ENCODE measurements at regions not wholly inside any gene's neighbourhood (a gene's known extent, or its start where the extent isn't known, plus 50 kb on each side); places are given as distances from the start of the nearest gene placed in this dataset.

- Mint-ChIP-seq H3K4me3 (no peak overlapping the region), H3K9me3 (peaks cover 17% of the 10 kb centered on the region), H3K27ac (no peak overlapping the region), H3K27me3 (no peaks in the 10 kb centered on the region), H3K4me1 (no peaks in the 10 kb centered on the region), H3K36me3 (ENCODE audit: low read depth) (no peaks in the 10 kb centered on the region)
- ATAC-seq (ENCODE audit: low read depth) (no peak), DNase-seq (no peak)
- intact Hi-C loops (cut with micrococcal nuclease), result no loop called here
- ChIA-PET CTCF (no interaction called here), POLR2A (no interaction called here)
- TF ChIP-seq CTCF (IDR thresholded peaks at IDR 0.05), result no peak
These were observed 302.6 kb downstream of the AJAP1 start for GRCh38 chr1:4957027-4957426.

GRCh38 chr1:4954392-4954791 lies 300.0 kb downstream of the AJAP1 start:
- no peak for DNase-seq
- no peak for TF ChIP-seq CTCF (IDR thresholded peaks at IDR 0.05)
- no peaks in the 10 kb centered on the region for H3K36me3 Mint-ChIP-seq (ENCODE audit: low read depth)
- no peak for ATAC-seq (ENCODE audit: low read depth)
- H3K9me3 Mint-ChIP-seq, result peaks cover 18% of the 10 kb centered on the region
- H3K27me3 Mint-ChIP-seq, result no peaks in the 10 kb centered on the region
- CTCF ChIA-PET, result no interaction called here
- H3K4me3 Mint-ChIP-seq, result no peak overlapping the region
- intact Hi-C loops (cut with micrococcal nuclease), result no loop called here
- POLR2A ChIA-PET, result no interaction called here
- no peaks in the 10 kb centered on the region for H3K4me1 Mint-ChIP-seq
- H3K27ac Mint-ChIP-seq, result no peak overlapping the region

GRCh38 chr1:4951601-4952000 lies 297.2 kb downstream of the AJAP1 start:
- peaks cover 18% of the 10 kb centered on the region for H3K9me3 Mint-ChIP-seq
- H3K36me3 Mint-ChIP-seq (ENCODE audit: low read depth), result no peaks in the 10 kb centered on the region
- intact Hi-C loops (cut with micrococcal nuclease), result no loop called here
- no peaks in the 10 kb centered on the region for H3K4me1 Mint-ChIP-seq
- no peaks in the 10 kb centered on the region for H3K27me3 Mint-ChIP-seq
- TF ChIP-seq CTCF (IDR thresholded peaks at IDR 0.05), result no peak
- DNase-seq (no peak), ATAC-seq (ENCODE audit: low read depth) (no peak)
- POLR2A ChIA-PET, result no interaction called here
- CTCF ChIA-PET, result no interaction called here
- H3K27ac Mint-ChIP-seq, result no peak overlapping the region
- H3K4me3 Mint-ChIP-seq, result no peak overlapping the region

- Mint-ChIP-seq H3K9me3 (no peaks in the 10 kb centered on the region), H3K36me3 (ENCODE audit: low read depth) (no peaks in the 10 kb centered on the region), H3K27me3 (no peaks in the 10 kb centered on the region), H3K27ac (no peak overlapping the region), H3K4me3 (no peak overlapping the region), H3K4me1 (no peaks in the 10 kb centered on the region)
- intact Hi-C loops (cut with micrococcal nuclease), result no loop called here
- ATAC-seq (ENCODE audit: low read depth) (no peak), DNase-seq (no peak)
- TF ChIP-seq CTCF (IDR thresholded peaks at IDR 0.05), result no peak
- POLR2A ChIA-PET, result no interaction called here
- CTCF ChIA-PET, result no interaction called here
These were observed 291.9 kb downstream of the AJAP1 start for GRCh38 chr1:4946343-4946742.

GRCh38 chr1:4944911-4945310 lies 290.5 kb downstream of the AJAP1 start:
- no peak for DNase-seq
- Mint-ChIP-seq H3K36me3 (ENCODE audit: low read depth) (no peaks in the 10 kb centered on the region), H3K27ac (no peak overlapping the region), H3K9me3 (no peaks in the 10 kb centered on the region), H3K27me3 (no peaks in the 10 kb centered on the region), H3K4me1 (no peaks in the 10 kb centered on the region), H3K4me3 (no peak overlapping the region)
- CTCF ChIA-PET, result no interaction called here
- POLR2A ChIA-PET, result no interaction called here
- no peak for TF ChIP-seq CTCF (IDR thresholded peaks at IDR 0.05)
- ATAC-seq (ENCODE audit: low read depth), result no peak
- intact Hi-C loops (cut with micrococcal nuclease), result no loop called here

Measured in activated B cell treated with CpG ODN at 0.5 μM for 24 hours (primary cell).